OCI-LY1 (cell line): ENCODE measurements at regions not wholly inside any gene's neighbourhood (a gene's known extent, or its start where the extent isn't known, plus 50 kb on each side); places are given as distances from the start of the nearest gene placed in this dataset.

Experiments
- H2AFZ ChIP-seq: fragments of 200-600 bp; sonication (generic), shearing (Covaris generic); 2 replicates; pipeline ENCODE4 v1.6.0; 2014; ENCODE audit warnings: antibody characterized with exemption, mild to moderate bottlenecking, low read length
- H3F3A ChIP-seq: fragments of 200-600 bp; sonication (generic), shearing (Covaris generic); 2 replicates; pipeline ENCODE4 v1.6.0; 2014; ENCODE audit warnings: mild to moderate bottlenecking, antibody characterized with exemption, low read length, moderate library complexity; ENCODE audit not compliant: insufficient read depth
- H3K27ac ChIP-seq: fragments of 200-600 bp; sonication (generic); 2 replicates; pipeline ENCODE4 v1.5.1; 2014; ENCODE audit warnings: low read length, mixed run types, mild to moderate bottlenecking, low read depth; ENCODE audit not compliant: poor library complexity, severe bottlenecking
- H3K27me3 ChIP-seq: fragments of 200-600 bp; sonication (generic); 2 replicates; pipeline ENCODE4 v1.6.0; 2014; ENCODE audit warnings: antibody characterized with exemption, mild to moderate bottlenecking, low read length, moderate library complexity; ENCODE audit not compliant: insufficient read depth
- H3K36me3 ChIP-seq: fragments of 200-600 bp; sonication (generic); 2 replicates; pipeline ENCODE4 v1.6.1; 2014; ENCODE audit warnings: mild to moderate bottlenecking, antibody characterized with exemption, low read length, moderate library complexity, mixed read lengths; ENCODE audit not compliant: insufficient read depth
- H3K4me1 ChIP-seq: fragments of 200-600 bp; sonication (generic); 2 replicates; pipeline ENCODE4 v1.5.1; 2014; ENCODE audit warnings: mild to moderate bottlenecking, low read length, moderate library complexity; ENCODE audit not compliant: insufficient read depth, severe bottlenecking
- H3K4me2 ChIP-seq: fragments of 200-600 bp; sonication (generic), shearing (Covaris generic); 2 replicates; pipeline ENCODE4 v1.6.1; 2014; ENCODE audit warnings: low read length
- H3K4me3 ChIP-seq: fragments of 200-600 bp; sonication (generic); 2 replicates; pipeline ENCODE4 v1.5.1; 2014; ENCODE audit warnings: low read length, low read depth, mild to moderate bottlenecking, mixed read lengths; ENCODE audit not compliant: poor library complexity, severe bottlenecking
- H3K79me2 ChIP-seq: fragments of 200-600 bp; shearing (Covaris generic); 2 replicates; pipeline ENCODE4 v1.6.1; 2016; ENCODE audit warnings: mixed run types, low read length, mixed read lengths; ENCODE audit not compliant: insufficient read depth
- H3K9ac ChIP-seq: fragments of 200-600 bp; sonication (generic), shearing (Covaris generic); 2 replicates; pipeline ENCODE4 v1.6.1; 2014; ENCODE audit warnings: mild to moderate bottlenecking, low read length, mixed read lengths
- H3K9me2 ChIP-seq: fragments of 200-600 bp; sonication (generic), shearing (Covaris generic); 2 replicates; pipeline ENCODE4 v1.6.1; 2014; ENCODE audit warnings: low read depth, mild to moderate bottlenecking, low read length, mixed read lengths
- H3K9me3 ChIP-seq: fragments of 200-600 bp; shearing (Covaris generic); 2 replicates; pipeline ENCODE4 v1.6.1; 2014; ENCODE audit warnings: low read length, mixed read lengths
- H4K20me1 ChIP-seq: fragments of 200-600 bp; sonication (generic), shearing (Covaris generic); 2 replicates; pipeline ENCODE4 v1.6.0; 2016; ENCODE audit warnings: mild to moderate bottlenecking, low read length; ENCODE audit not compliant: insufficient read depth
- EZH2 ChIP-seq: fragments of 200-600 bp; sonication (generic), shearing (Covaris generic); IDR thresholded peaks from 2 replicates; pipeline ENCODE4 v1.8.0; 2017; ENCODE audit warnings: borderline replicate concordance, mixed run types, mild to moderate bottlenecking, antibody characterized with exemption, low read length, moderate library complexity, mixed read lengths
- TF ChIP-seq, protein P1 (sequence below): fragments of 200-600 bp; sonication (generic), shearing (Covaris generic); IDR thresholded peaks from 2 replicates; pipeline ENCODE4 v1.5.1; 2017; ENCODE audit warnings: mild to moderate bottlenecking, antibody characterized with exemption, low read length, moderate library complexity, mixed read lengths

DNA sequence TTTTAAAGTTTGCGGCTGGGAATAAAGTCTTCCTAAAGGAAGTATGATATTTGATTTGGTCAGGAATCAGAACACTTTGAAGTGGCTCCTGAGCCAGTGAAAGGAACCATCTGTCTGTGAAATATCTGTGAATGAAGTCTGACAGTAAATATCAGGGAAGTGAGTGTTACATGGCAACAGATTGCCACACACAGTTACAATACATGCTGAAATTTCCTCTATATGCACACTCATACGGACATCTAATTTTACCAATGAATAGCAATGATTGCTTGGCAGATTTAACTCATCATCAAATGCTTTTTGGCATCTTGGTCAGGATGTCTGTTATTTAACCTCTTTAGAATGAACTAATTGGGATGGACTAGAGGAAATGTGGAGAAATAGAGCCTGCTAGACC is 1023.8 kb downstream of the FAT4 start:
- Histone ChIP-seq H3K4me1 (no peaks in the 10 kb centered on the region), H3K4me2 (no peak overlapping the region), H3K27me3 (no peaks in the 10 kb centered on the region), H3K36me3 (no peaks in the 10 kb centered on the region), H3K79me2 (no peaks in the 10 kb centered on the region), H2AFZ (no peak overlapping the region), H3K9ac (no peak overlapping the region), H3F3A (no peaks in the 10 kb centered on the region), H4K20me1 (no peaks in the 10 kb centered on the region), H3K9me3 (no peaks in the 10 kb centered on the region), H3K27ac (no peak overlapping the region), H3K9me2 (no peaks in the 10 kb centered on the region), H3K4me3 (no peak overlapping the region)
- TF ChIP-seq, protein P1, sequence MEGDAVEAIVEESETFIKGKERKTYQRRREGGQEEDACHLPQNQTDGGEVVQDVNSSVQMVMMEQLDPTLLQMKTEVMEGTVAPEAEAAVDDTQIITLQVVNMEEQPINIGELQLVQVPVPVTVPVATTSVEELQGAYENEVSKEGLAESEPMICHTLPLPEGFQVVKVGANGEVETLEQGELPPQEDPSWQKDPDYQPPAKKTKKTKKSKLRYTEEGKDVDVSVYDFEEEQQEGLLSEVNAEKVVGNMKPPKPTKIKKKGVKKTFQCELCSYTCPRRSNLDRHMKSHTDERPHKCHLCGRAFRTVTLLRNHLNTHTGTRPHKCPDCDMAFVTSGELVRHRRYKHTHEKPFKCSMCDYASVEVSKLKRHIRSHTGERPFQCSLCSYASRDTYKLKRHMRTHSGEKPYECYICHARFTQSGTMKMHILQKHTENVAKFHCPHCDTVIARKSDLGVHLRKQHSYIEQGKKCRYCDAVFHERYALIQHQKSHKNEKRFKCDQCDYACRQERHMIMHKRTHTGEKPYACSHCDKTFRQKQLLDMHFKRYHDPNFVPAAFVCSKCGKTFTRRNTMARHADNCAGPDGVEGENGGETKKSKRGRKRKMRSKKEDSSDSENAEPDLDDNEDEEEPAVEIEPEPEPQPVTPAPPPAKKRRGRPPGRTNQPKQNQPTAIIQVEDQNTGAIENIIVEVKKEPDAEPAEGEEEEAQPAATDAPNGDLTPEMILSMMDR = no peak
- no peak for TF ChIP-seq EZH2

DNA sequence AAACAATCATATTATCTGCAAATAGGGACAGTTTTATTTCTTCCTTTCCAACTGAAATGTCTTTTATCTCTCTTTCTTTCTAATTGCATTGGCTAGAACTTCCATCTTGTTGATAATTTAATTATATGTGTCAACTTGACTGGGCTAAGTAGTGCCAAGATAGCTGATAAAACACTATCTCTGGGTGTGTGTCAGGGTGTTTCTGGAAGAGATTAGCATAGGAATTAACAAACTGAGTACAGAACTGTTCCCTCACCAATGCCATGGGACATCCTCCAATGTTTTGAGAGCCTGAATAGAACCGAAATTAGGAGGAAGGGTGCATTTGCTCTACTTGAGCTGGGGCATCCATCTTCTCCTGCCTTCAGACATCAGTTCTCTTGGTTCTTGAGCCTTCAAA is 1027.2 kb downstream of the FAT4 start:
- TF ChIP-seq EZH2 = no peak
- TF ChIP-seq, protein P1 = no peak
- Histone ChIP-seq H3K79me2 (no peaks in the 10 kb centered on the region), H2AFZ (no peak overlapping the region), H3K4me1 (no peaks in the 10 kb centered on the region), H3K9me3 (no peaks in the 10 kb centered on the region), H3K9me2 (no peaks in the 10 kb centered on the region), H3K4me3 (no peak overlapping the region), H3K36me3 (no peaks in the 10 kb centered on the region), H3K27ac (no peak overlapping the region), H3K27me3 (no peaks in the 10 kb centered on the region), H3K9ac (no peak overlapping the region), H4K20me1 (no peaks in the 10 kb centered on the region), H3F3A (no peaks in the 10 kb centered on the region), H3K4me2 (no peak overlapping the region)

- Histone ChIP-seq H3K9me3 (no peaks in the 10 kb centered on the region), H3K36me3 (no peaks in the 10 kb centered on the region), H2AFZ (no peak overlapping the region), H3K9me2 (no peaks in the 10 kb centered on the region), H3K27me3 (no peaks in the 10 kb centered on the region), H3K79me2 (no peaks in the 10 kb centered on the region), H3K4me3 (no peak overlapping the region), H3K4me1 (no peaks in the 10 kb centered on the region), H3K27ac (no peak overlapping the region), H3F3A (no peaks in the 10 kb centered on the region), H4K20me1 (no peaks in the 10 kb centered on the region), H3K9ac (no peak overlapping the region), H3K4me2 (no peak overlapping the region)
- TF ChIP-seq EZH2 = no peak
Measured at GRCh38 chr4:126344472-126344871, 1029.7 kb downstream of the FAT4 start.

DNA sequence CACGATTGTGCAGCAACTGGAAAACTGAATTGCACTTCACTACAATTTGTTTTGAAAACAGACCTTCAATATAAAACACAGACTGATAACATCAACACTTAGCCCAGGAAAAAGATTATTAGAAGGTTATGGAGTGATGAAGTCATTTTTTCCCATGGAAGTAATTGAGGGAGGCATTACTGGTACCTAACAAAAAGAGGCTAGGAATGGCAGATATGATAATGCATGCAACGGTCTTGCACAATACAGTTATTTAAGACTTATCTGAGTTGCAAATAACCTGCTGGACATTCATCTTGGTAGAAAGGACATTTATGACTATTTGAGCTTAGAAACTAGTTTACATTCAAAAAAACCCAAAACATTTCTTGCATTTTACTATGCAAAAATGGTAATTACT is 1031.9 kb downstream of the FAT4 start:
- Histone ChIP-seq H3K4me2 (no peak overlapping the region), H3K36me3 (no peaks in the 10 kb centered on the region), H3K4me3 (no peak overlapping the region), H3F3A (no peaks in the 10 kb centered on the region), H3K27me3 (no peaks in the 10 kb centered on the region), H4K20me1 (no peaks in the 10 kb centered on the region), H3K9me3 (no peaks in the 10 kb centered on the region), H3K9ac (no peak overlapping the region), H2AFZ (no peak overlapping the region), H3K4me1 (no peaks in the 10 kb centered on the region), H3K9me2 (no peaks in the 10 kb centered on the region), H3K27ac (no peak overlapping the region), H3K79me2 (no peaks in the 10 kb centered on the region)
- TF ChIP-seq, protein P1 = no peak
- no peak for TF ChIP-seq EZH2
